ENCODE measurements at regions not wholly inside any gene's neighbourhood (a gene's known extent, or its start where the extent isn't known, plus 50 kb on each side); places are given as distances from the start of the nearest gene placed in this dataset.

DNA sequence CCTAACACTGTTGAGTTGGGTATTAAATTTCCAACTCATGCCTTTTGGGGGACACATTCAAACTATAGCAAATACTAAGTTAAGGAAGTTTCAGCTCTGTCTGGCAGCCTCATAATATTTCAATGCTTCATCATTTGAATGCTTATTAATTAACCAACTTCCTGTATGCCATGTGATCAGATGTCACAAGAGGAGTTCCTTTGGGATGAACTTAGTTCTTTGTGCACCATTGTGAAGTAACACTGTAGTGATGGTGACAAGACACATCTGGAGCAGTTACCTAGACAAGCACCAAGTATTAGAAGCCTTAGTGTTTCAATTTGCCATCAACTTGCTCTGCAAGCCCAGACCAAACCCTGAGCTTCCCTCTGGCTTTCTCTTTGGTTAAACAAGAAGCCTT lies 90.7 kb upstream of the IL12B start:
- H3K9me3 ChIP-seq (replicated peaks; ENCODE audit: insufficient read depth, low read length) = no peaks in the 10 kb centered on the region
- H2AFZ ChIP-seq (ENCODE audit: low read length) = no peak overlapping the region
- no peaks in the 10 kb centered on the region for H3K36me3 ChIP-seq (replicated peaks; ENCODE audit: insufficient read depth, low read length)
- H3K27me3 ChIP-seq (replicated peaks; ENCODE audit: insufficient read depth, low read length) = no peaks in the 10 kb centered on the region
- TF ChIP-seq, protein P1, sequence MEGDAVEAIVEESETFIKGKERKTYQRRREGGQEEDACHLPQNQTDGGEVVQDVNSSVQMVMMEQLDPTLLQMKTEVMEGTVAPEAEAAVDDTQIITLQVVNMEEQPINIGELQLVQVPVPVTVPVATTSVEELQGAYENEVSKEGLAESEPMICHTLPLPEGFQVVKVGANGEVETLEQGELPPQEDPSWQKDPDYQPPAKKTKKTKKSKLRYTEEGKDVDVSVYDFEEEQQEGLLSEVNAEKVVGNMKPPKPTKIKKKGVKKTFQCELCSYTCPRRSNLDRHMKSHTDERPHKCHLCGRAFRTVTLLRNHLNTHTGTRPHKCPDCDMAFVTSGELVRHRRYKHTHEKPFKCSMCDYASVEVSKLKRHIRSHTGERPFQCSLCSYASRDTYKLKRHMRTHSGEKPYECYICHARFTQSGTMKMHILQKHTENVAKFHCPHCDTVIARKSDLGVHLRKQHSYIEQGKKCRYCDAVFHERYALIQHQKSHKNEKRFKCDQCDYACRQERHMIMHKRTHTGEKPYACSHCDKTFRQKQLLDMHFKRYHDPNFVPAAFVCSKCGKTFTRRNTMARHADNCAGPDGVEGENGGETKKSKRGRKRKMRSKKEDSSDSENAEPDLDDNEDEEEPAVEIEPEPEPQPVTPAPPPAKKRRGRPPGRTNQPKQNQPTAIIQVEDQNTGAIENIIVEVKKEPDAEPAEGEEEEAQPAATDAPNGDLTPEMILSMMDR (IDR thresholded peaks at IDR 0.05; ENCODE audit: low read length) = no peak
- TF ChIP-seq EZH2phosphoT487 (IDR thresholded peaks at IDR 0.05; ENCODE audit: low read length) (no peak), EZH2 (optimal IDR thresholded peaks at IDR 0.05; ENCODE audit: low read depth, low read length) (no peak)
- H3K9ac ChIP-seq (ENCODE audit: low read length) = no peak overlapping the region
- H3K4me2 ChIP-seq (ENCODE audit: low read depth, low read length) = no peak overlapping the region
- H3K4me1 ChIP-seq (ENCODE audit: low read length) = peaks cover 7% of the 10 kb centered on the region
- H3K27ac ChIP-seq (ENCODE audit: low read length) = no peak overlapping the region
- no peaks in the 10 kb centered on the region for H3K79me2 ChIP-seq (ENCODE audit: low read length)
- no peak overlapping the region for H3K4me3 ChIP-seq (ENCODE audit: low read length)
- no peak for DNase-seq
- no peaks in the 10 kb centered on the region for H4K20me1 ChIP-seq (ENCODE audit: insufficient read depth, low read length)
- peaks cover 4% of the 10 kb centered on the region; the same call in 1 of the 2 replicates for H3F3A ChIP-seq (ENCODE audit: insufficient read depth, low read length)
- no peaks in the 10 kb centered on the region for H3K9me2 ChIP-seq (replicated peaks; ENCODE audit: insufficient read depth, low read length)

DNA sequence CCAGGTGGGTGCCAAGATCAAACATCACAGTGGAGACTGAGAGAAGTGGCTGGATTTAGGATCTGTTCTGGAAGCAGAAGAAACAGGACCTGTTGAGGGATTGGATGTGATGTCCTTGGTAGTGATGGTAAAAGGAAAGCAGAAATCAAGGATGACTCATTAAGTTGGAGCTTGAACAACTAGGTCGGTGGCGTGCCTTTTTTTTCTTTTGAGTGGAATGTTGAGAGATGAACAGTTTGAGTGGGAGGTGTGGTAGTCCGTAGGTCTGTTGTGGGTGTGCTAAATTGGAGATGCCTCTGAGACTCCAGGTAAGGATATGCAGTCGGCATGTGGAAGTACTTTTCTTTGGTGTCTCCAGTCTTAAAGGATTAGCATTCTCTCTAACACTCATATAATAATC lies 92.1 kb upstream of the IL12B start:
- no peak for DNase-seq
- H3K79me2 ChIP-seq (ENCODE audit: low read length) = no peaks in the 10 kb centered on the region
- H3K27me3 ChIP-seq (replicated peaks; ENCODE audit: insufficient read depth, low read length) = no peaks in the 10 kb centered on the region
- no peak for TF ChIP-seq EZH2 (optimal IDR thresholded peaks at IDR 0.05; ENCODE audit: low read depth, low read length)
- TF ChIP-seq EZH2phosphoT487 (IDR thresholded peaks at IDR 0.05; ENCODE audit: low read length) = no peak
- TF ChIP-seq, protein P1 (IDR thresholded peaks at IDR 0.05; ENCODE audit: low read length) = no peak
- peaks cover 15% of the 10 kb centered on the region for H3K4me1 ChIP-seq (ENCODE audit: low read length)
- H3K9me3 ChIP-seq (replicated peaks; ENCODE audit: insufficient read depth, low read length) = no peaks in the 10 kb centered on the region
- no peak overlapping the region for H3K4me3 ChIP-seq (ENCODE audit: low read length)
- peaks cover 4% of the 10 kb centered on the region; the same call in 1 of the 2 replicates for H3F3A ChIP-seq (ENCODE audit: insufficient read depth, low read length)
- no peaks in the 10 kb centered on the region for H3K36me3 ChIP-seq (replicated peaks; ENCODE audit: insufficient read depth, low read length)
- no peak overlapping the region for H3K4me2 ChIP-seq (ENCODE audit: low read depth, low read length)
- no peak overlapping the region for H3K9ac ChIP-seq (ENCODE audit: low read length)
- no peaks in the 10 kb centered on the region for H3K9me2 ChIP-seq (replicated peaks; ENCODE audit: insufficient read depth, low read length)
- no peaks in the 10 kb centered on the region for H4K20me1 ChIP-seq (ENCODE audit: insufficient read depth, low read length)
- no peak overlapping the region for H3K27ac ChIP-seq (ENCODE audit: low read length)
- no peak overlapping the region for H2AFZ ChIP-seq (ENCODE audit: low read length)

DNA sequence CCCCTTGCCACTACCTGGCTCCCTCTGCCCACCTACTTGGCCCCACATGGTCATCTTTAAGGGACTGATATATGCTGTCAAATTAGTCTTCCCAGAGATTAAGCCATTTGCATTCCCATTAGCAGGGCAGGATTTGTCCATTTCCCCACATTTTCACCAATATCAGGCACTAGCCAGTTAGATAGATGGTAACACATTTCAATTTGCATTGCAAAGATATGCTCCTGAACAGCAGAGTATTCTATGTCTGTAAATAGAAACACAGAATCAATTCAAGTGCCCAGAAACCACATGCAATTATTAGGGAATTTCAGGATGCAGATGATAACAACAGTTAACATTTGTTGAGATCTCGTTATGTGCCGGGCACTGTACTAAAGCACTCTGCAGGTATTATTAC lies 92.6 kb upstream of the IL12B start:
- Histone ChIP-seq H3K27ac (ENCODE audit: low read length) (no peak overlapping the region), H3K79me2 (ENCODE audit: low read length) (no peaks in the 10 kb centered on the region), H3K4me3 (ENCODE audit: low read length) (no peak overlapping the region), H3K9me3 (replicated peaks; ENCODE audit: insufficient read depth, low read length) (no peaks in the 10 kb centered on the region), H3K27me3 (replicated peaks; ENCODE audit: insufficient read depth, low read length) (no peaks in the 10 kb centered on the region), H3F3A (ENCODE audit: insufficient read depth, low read length) (peaks cover 4% of the 10 kb centered on the region; the same call in 1 of the 2 replicates), H4K20me1 (ENCODE audit: insufficient read depth, low read length) (no peaks in the 10 kb centered on the region), H3K9ac (ENCODE audit: low read length) (no peak overlapping the region), H3K9me2 (replicated peaks; ENCODE audit: insufficient read depth, low read length) (no peaks in the 10 kb centered on the region), H3K4me1 (ENCODE audit: low read length) (peaks cover 21% of the 10 kb centered on the region), H3K36me3 (replicated peaks; ENCODE audit: insufficient read depth, low read length) (no peaks in the 10 kb centered on the region), H3K4me2 (ENCODE audit: low read depth, low read length) (no peak overlapping the region), H2AFZ (ENCODE audit: low read length) (no peak overlapping the region)
- no peak for DNase-seq
- TF ChIP-seq EZH2phosphoT487 (IDR thresholded peaks at IDR 0.05; ENCODE audit: low read length) (no peak), EZH2 (optimal IDR thresholded peaks at IDR 0.05; ENCODE audit: low read depth, low read length) (no peak)
- TF ChIP-seq, protein P1 (IDR thresholded peaks at IDR 0.05; ENCODE audit: low read length) = no peak
